ENCODE measurements at regions not wholly inside any gene's neighbourhood (a gene's known extent, or its start where the extent isn't known, plus 50 kb on each side); places are given as distances from the start of the nearest gene placed in this dataset.

DNA sequence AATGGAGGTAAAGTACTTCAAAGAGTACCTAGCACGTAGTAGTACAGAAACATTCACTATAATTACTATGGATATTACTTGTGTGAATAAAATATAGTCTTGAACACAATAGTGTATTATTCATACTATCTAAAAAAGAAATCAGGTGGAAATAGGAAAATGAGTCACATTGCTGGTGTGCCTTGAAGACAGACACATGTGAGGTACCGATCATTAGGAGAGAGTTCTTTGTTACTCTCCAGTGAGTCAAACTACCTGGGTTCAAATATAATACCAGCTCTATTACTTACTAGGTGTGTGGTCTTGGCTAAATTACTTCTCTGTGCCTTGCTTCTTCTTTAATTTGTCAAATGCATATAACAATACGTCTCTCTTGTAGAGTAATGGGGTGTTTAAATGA, 50.8 kb upstream of the BEND6 start:
- no peak overlapping the region for H3K4me3 ChIP-seq (ENCODE audit: low read length in 2 of 2)
- no peak for DNase-seq (ENCODE audit: low read depth in 6 of 9, low spot score in 9 of 9)
- H3K36me3 ChIP-seq (ENCODE audit: control insufficient read depth in 2 of 2, insufficient read depth in 2 of 2, low read length in 1 of 2), result no peaks in the 10 kb centered on the region
- H3K4me1 ChIP-seq (ENCODE audit: control insufficient read depth in 2 of 2, insufficient read depth in 2 of 2, low read length in 2 of 2), result no peaks in the 10 kb centered on the region
- 70% methylated on average over 3 of the region's 3 CpGs for WGBS
- no peak overlapping the region for H3K27ac ChIP-seq (ENCODE audit: low read depth in 1 of 2, low read length in 1 of 2)
- H3K27me3 ChIP-seq (ENCODE audit: control insufficient read depth in 2 of 2, insufficient read depth in 1 of 2, low read length in 1 of 2), result no peaks in the 10 kb centered on the region
- H3K9me3 ChIP-seq (ENCODE audit: control insufficient read depth in 2 of 2, insufficient read depth in 1 of 2, low read length in 1 of 2), result no peaks in the 10 kb centered on the region

DNA sequence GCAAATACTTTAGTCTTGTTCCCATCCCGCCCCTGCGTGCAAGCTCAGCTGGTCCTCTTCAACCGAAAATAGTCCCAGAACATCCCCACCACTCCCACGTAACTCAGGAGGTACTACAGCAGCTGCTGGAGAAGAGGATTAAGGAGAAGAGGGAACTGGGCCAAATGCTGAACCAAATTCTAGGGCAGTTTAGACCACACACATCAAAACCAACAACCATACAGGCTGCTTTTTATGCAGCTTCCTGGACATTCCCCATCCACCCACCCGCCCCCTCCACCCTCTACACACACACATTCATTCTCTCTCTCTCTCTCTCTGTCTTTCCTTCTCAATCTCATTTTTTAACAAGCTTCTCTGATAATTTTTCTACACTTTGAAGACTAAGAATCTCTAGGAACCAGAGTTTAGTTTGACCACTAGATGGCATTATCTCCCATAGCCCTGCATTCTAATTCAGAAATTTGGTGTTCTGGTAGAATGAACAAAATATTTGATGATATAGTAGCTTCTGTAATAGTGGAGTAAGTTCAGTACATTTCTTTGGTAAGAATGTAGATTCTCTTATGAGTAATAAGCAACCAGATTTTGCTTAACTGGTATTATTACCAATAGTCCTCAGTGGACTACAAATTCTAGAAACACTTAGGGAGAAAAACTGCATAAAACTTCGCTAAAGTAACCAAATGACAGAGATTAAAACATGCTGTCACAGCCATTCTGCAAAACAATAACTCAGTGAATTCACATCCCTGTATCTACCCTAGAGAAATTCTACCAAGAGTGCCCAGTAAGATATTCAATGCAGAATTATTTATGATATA, 52.1 kb upstream of the BEND6 start:
- no peak overlapping the region for H3K27ac ChIP-seq (ENCODE audit: low read depth in 1 of 2, low read length in 1 of 2)
- peak in 8 of 9 donors; percentile 13 to 63 (median 28) for DNase-seq (ENCODE audit: low read depth in 6 of 9, low spot score in 9 of 9)

DNA sequence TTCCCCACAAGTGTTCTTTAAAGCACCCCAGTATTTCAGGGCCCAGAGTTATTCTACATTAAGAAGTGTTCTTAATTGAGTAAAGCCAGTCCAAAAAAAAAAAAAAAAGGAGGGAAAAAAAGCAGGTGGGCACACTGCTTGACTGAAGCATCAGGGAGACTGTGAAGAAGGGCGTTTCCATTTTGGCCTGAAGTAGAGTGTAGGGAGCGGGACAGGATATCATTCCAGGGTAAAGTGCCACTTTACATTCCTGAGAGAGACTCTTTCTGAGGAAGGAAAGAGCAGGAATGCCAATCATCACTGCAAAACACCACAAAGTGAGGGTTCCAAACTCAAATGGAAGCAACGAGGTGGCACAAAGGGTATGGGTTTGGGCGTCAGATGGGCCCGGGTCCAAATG, 54.1 kb upstream of the BEND6 start:
- no peak for DNase-seq (ENCODE audit: low read depth in 6 of 9, low spot score in 9 of 9)
- H3K9me3 ChIP-seq (ENCODE audit: control insufficient read depth in 2 of 2, insufficient read depth in 1 of 2, low read length in 1 of 2), result no peaks in the 10 kb centered on the region
- no peak overlapping the region for H3K4me3 ChIP-seq (ENCODE audit: low read length in 2 of 2)
- H3K27me3 ChIP-seq (ENCODE audit: control insufficient read depth in 2 of 2, insufficient read depth in 1 of 2, low read length in 1 of 2), result no peaks in the 10 kb centered on the region
- H3K27ac ChIP-seq (ENCODE audit: low read depth in 1 of 2, low read length in 1 of 2), result no peak overlapping the region
- no peaks in the 10 kb centered on the region for H3K4me1 ChIP-seq (ENCODE audit: control insufficient read depth in 2 of 2, insufficient read depth in 2 of 2, low read length in 2 of 2)
- no peaks in the 10 kb centered on the region for H3K36me3 ChIP-seq (ENCODE audit: control insufficient read depth in 2 of 2, insufficient read depth in 2 of 2, low read length in 1 of 2)
- 95% methylated on average over 5 of the region's 5 CpGs for WGBS

More for the DNA sequence above, 52.1 kb upstream of the BEND6 start:
- H3K36me3 ChIP-seq (ENCODE audit: control insufficient read depth in 2 of 2, insufficient read depth in 2 of 2, low read length in 1 of 2), result no peaks in the 10 kb centered on the region
- no peaks in the 10 kb centered on the region for H3K9me3 ChIP-seq (ENCODE audit: control insufficient read depth in 2 of 2, insufficient read depth in 1 of 2, low read length in 1 of 2)
- no peak overlapping the region for H3K4me3 ChIP-seq (ENCODE audit: low read length in 2 of 2)
- H3K27me3 ChIP-seq (ENCODE audit: control insufficient read depth in 2 of 2, insufficient read depth in 1 of 2, low read length in 1 of 2), result no peaks in the 10 kb centered on the region
- H3K4me1 ChIP-seq (ENCODE audit: control insufficient read depth in 2 of 2, insufficient read depth in 2 of 2, low read length in 2 of 2), result no peaks in the 10 kb centered on the region
- WGBS, result 64% methylated on average over 6 of the region's 6 CpGs

DNA sequence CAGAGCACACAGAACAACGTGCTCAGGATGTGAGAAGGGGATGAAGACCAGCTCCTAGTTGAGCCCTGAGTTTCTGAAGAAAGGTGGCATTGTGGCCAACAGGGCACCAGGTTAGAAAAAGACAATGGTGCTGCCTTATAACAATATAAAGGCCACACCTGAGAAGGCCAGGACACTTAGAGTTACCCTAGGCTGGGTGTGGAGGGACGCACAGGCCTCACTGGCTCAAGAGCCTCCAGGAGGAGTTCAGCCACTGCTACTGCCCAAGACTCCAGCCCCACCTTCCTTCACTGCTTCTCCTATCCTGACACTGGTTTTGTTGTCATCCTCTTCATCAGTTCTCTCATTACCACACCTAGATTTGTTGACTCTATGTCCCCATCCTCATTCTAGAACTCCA, 55.2 kb upstream of the BEND6 start:
- no peak for DNase-seq (ENCODE audit: low read depth in 6 of 9, low spot score in 9 of 9)
- H3K4me1 ChIP-seq (ENCODE audit: control insufficient read depth in 2 of 2, insufficient read depth in 2 of 2, low read length in 2 of 2), result no peaks in the 10 kb centered on the region
- H3K4me3 ChIP-seq (ENCODE audit: low read length in 2 of 2), result no peak overlapping the region
- no peak overlapping the region for H3K27ac ChIP-seq (ENCODE audit: low read depth in 1 of 2, low read length in 1 of 2)
- no peaks in the 10 kb centered on the region for H3K9me3 ChIP-seq (ENCODE audit: control insufficient read depth in 2 of 2, insufficient read depth in 1 of 2, low read length in 1 of 2)
- 97% methylated on average over 2 of the region's 2 CpGs for WGBS
- no peaks in the 10 kb centered on the region for H3K36me3 ChIP-seq (ENCODE audit: control insufficient read depth in 2 of 2, insufficient read depth in 2 of 2, low read length in 1 of 2)
- no peaks in the 10 kb centered on the region for H3K27me3 ChIP-seq (ENCODE audit: control insufficient read depth in 2 of 2, insufficient read depth in 1 of 2, low read length in 1 of 2)

DNA sequence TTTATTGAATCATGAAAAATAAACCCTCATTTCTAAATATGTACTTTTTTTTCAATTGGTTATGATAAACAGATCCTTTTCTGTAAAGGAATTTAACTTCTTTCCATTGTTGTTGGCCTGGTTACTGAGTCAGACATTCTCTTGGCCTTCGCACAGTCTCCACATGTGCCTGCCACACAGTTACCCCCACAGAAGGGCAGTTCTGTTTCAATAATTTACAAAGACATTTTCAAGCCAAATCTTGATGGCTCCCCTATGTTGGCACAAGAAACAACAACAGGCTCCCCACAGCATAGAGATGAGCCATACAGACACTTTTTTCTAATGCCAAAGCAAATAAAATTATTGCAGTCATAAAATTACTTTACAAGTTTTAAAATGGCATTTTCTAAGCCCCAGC, 55.6 kb upstream of the BEND6 start:
- Histone ChIP-seq H3K36me3 (ENCODE audit: control insufficient read depth in 2 of 2, insufficient read depth in 2 of 2, low read length in 1 of 2) (no peaks in the 10 kb centered on the region), H3K4me3 (ENCODE audit: low read length in 2 of 2) (no peak overlapping the region), H3K27me3 (ENCODE audit: control insufficient read depth in 2 of 2, insufficient read depth in 1 of 2, low read length in 1 of 2) (no peaks in the 10 kb centered on the region), H3K4me1 (ENCODE audit: control insufficient read depth in 2 of 2, insufficient read depth in 2 of 2, low read length in 2 of 2) (no peaks in the 10 kb centered on the region), H3K9me3 (ENCODE audit: control insufficient read depth in 2 of 2, insufficient read depth in 1 of 2, low read length in 1 of 2) (no peaks in the 10 kb centered on the region), H3K27ac (ENCODE audit: low read depth in 1 of 2, low read length in 1 of 2) (no peak overlapping the region)
- DNase-seq (ENCODE audit: low read depth in 6 of 9, low spot score in 9 of 9), result no peak
- WGBS, result 100% methylated on average over 1 of the region's 1 CpG

DNA sequence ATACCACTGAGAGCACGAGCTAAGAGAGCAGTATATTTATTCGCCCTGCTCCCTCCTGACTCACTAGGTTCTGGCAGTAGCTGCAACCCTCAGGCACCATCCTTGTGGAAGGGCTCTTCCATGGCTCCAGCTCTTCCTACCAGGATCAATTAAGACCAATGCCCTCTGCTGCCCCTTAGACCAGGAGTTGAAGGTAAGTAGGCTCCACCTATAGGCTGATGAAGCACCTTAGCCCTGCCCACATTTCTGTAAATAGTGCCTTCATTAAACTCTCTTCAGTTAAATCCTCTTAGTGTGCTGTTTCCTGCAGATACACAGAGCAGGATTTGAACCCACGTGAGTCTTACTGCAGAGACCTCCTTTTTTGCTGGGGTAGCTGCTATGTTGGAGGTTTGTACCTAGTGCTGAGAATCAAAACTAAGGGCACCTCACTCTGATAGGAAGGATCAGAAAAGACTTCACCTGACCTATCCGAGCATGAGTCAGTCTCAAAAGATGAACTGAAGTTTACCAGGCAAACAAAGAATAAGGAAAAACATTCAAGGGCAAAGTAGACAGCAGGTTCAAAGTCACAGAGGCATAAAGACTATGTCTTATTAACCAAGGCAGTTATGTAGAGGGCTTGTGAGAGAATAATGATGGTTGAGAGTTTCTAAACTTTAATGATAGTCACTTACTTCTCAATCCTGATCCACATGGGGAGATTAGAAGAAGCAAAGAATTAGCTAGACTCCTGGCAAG, 56.9 kb upstream of the BEND6 start:
- Histone ChIP-seq H3K4me3 (ENCODE audit: low read length in 2 of 2) (no peak overlapping the region), H3K36me3 (ENCODE audit: control insufficient read depth in 2 of 2, insufficient read depth in 2 of 2, low read length in 1 of 2) (no peaks in the 10 kb centered on the region), H3K4me1 (ENCODE audit: control insufficient read depth in 2 of 2, insufficient read depth in 2 of 2, low read length in 2 of 2) (no peaks in the 10 kb centered on the region), H3K9me3 (ENCODE audit: control insufficient read depth in 2 of 2, insufficient read depth in 1 of 2, low read length in 1 of 2) (no peaks in the 10 kb centered on the region), H3K27ac (ENCODE audit: low read depth in 1 of 2, low read length in 1 of 2) (no peak overlapping the region), H3K27me3 (ENCODE audit: control insufficient read depth in 2 of 2, insufficient read depth in 1 of 2, low read length in 1 of 2) (no peaks in the 10 kb centered on the region)
- 95% methylated on average over 4 of the region's 4 CpGs for WGBS
- DNase-seq (ENCODE audit: low read depth in 6 of 9, low spot score in 9 of 9), result no peak

DNA sequence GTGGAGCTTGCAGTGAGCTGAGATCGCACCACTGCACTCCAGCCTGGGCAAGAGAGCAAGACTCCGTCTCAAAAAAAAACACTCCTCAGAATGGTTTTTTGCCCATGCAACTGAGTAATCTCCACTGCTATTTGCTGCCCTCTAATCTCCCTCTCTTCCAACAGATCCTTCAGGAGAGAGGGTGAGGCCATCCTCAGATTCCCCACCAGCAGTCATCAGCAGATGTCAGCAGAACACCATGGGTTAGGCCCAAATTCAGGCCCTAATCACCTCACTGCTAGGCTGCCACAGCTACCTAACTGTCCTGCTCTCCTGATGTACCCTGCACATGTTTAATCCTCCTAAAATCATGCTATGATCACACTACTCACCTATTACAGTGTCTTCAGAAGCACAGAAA, 63.2 kb upstream of the BEND6 start:
- H3K4me3 ChIP-seq (ENCODE audit: low read length in 2 of 2), result no peak overlapping the region
- WGBS, result 97% methylated on average over 2 of the region's 2 CpGs
- DNase-seq (ENCODE audit: low read depth in 6 of 9, low spot score in 9 of 9), result no peak

DNA sequence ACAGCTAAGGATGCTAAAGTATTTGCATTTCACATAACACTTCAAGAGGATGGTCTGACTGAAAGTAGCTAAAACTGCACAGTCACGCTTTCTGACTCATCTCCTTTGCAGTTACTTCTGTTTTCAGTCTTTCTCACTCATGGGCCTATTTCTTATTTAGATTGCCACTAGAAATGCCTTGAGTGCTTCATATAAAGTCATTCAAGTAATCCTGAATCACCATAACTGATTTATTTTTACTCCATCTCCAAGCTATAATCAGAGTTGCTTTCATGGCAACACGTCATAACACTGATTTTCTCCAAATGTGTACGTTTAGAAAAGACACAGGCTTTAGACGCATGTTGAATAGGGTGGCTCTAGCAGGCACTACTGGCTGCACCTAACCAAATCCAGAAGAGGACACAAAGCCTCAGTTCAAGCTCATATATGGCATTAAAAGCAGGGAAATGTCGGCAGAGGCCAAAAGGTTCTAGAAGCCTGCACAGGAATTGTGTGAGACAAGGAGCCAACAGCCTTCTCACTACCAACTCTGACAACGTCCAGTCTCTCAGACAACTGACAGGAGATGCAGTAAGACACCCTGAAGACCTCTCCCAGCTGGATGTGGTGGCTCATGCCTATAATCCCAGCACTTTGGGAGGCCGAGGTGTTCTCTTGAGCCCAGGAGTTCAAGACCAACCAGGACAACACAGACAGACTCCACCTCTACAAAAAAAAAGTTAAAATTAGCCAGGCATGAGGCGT, 64.1 kb upstream of the BEND6 start:
- no peak for DNase-seq (ENCODE audit: low read depth in 6 of 9, low spot score in 9 of 9)
- Histone ChIP-seq H3K4me3 (ENCODE audit: low read length in 2 of 2) (no peak overlapping the region), H3K36me3 (ENCODE audit: control insufficient read depth in 2 of 2, insufficient read depth in 2 of 2, low read length in 1 of 2) (no peaks in the 10 kb centered on the region), H3K27me3 (ENCODE audit: control insufficient read depth in 2 of 2, insufficient read depth in 1 of 2, low read length in 1 of 2) (no peaks in the 10 kb centered on the region), H3K9me3 (ENCODE audit: control insufficient read depth in 2 of 2, insufficient read depth in 1 of 2, low read length in 1 of 2) (no peaks in the 10 kb centered on the region), H3K27ac (ENCODE audit: low read depth in 1 of 2, low read length in 1 of 2) (no peak overlapping the region), H3K4me1 (ENCODE audit: control insufficient read depth in 2 of 2, insufficient read depth in 2 of 2, low read length in 2 of 2) (no peaks in the 10 kb centered on the region)
- WGBS, result 92% methylated on average over 8 of the region's 8 CpGs

More for the DNA sequence above, 63.2 kb upstream of the BEND6 start:
- no peaks in the 10 kb centered on the region for H3K9me3 ChIP-seq (ENCODE audit: control insufficient read depth in 2 of 2, insufficient read depth in 1 of 2, low read length in 1 of 2)
- H3K27me3 ChIP-seq (ENCODE audit: control insufficient read depth in 2 of 2, insufficient read depth in 1 of 2, low read length in 1 of 2), result no peaks in the 10 kb centered on the region
- no peaks in the 10 kb centered on the region for H3K4me1 ChIP-seq (ENCODE audit: control insufficient read depth in 2 of 2, insufficient read depth in 2 of 2, low read length in 2 of 2)
- H3K36me3 ChIP-seq (ENCODE audit: control insufficient read depth in 2 of 2, insufficient read depth in 2 of 2, low read length in 1 of 2), result no peaks in the 10 kb centered on the region
- H3K27ac ChIP-seq (ENCODE audit: low read depth in 1 of 2, low read length in 1 of 2), result no peak overlapping the region

DNA sequence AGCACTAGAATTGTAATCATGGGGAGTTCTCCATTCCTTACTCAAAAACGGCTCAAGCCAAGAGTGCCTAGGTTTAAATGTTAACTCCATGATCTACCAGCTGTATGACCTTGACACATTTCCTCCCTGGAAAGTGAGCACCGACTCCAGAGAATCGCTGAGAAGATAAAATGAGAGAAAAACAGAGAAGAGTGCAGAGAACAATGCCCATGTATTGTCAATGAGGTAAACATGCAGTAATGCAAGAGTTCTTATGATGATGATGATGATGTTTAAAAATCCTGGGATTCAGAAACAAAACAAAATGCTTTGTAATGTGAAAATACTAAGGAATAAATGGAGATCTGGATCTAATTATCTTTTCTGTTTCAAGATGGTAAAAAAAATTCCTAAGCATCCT, 64.8 kb upstream of the BEND6 start:
- H3K4me1 ChIP-seq (ENCODE audit: control insufficient read depth in 2 of 2, insufficient read depth in 2 of 2, low read length in 2 of 2), result no peaks in the 10 kb centered on the region
- H3K36me3 ChIP-seq (ENCODE audit: control insufficient read depth in 2 of 2, insufficient read depth in 2 of 2, low read length in 1 of 2), result no peaks in the 10 kb centered on the region
- no peak overlapping the region for H3K4me3 ChIP-seq (ENCODE audit: low read length in 2 of 2)
- DNase-seq (ENCODE audit: low read depth in 6 of 9, low spot score in 9 of 9), result no peak
- H3K27ac ChIP-seq (ENCODE audit: low read depth in 1 of 2, low read length in 1 of 2), result no peak overlapping the region
- no peaks in the 10 kb centered on the region for H3K27me3 ChIP-seq (ENCODE audit: control insufficient read depth in 2 of 2, insufficient read depth in 1 of 2, low read length in 1 of 2)
- WGBS, result 91% methylated on average over 3 of the region's 3 CpGs
- no peaks in the 10 kb centered on the region for H3K9me3 ChIP-seq (ENCODE audit: control insufficient read depth in 2 of 2, insufficient read depth in 1 of 2, low read length in 1 of 2)
